Skin epidermis (tissue), 12 donors: ENCODE measurements at regions not wholly inside any gene's neighbourhood (a gene's known extent, or its start where the extent isn't known, plus 50 kb on each side); places are given as distances from the start of the nearest gene placed in this dataset.
"Not testable (repeated sequence)": the region's sequence is repeated elsewhere in the genome, so short reads cannot be mapped to it uniquely, and the experiment has no call there.

Experiments used
- H3K27ac ChIP-seq, 21 experiments: fragments of 200-600 bp; sonication (generic) in 11 of 21; one replicate each; pipeline ENCODE4 v1.5.0; 2020; ENCODE audit warnings: mild to moderate bottlenecking in 3 of 21, inconsistent platforms in 2 of 21, moderate library complexity in 2 of 21
- H3K4me3 ChIP-seq, 7 experiments: fragments of 200-600 bp; sonication (generic) in 2 of 7; one replicate each; pipeline ENCODE4 v1.5.0; 2020; ENCODE audit warnings: inconsistent platforms in 2 of 7, mild to moderate bottlenecking in 2 of 7, moderate library complexity in 1 of 7

DNA sequence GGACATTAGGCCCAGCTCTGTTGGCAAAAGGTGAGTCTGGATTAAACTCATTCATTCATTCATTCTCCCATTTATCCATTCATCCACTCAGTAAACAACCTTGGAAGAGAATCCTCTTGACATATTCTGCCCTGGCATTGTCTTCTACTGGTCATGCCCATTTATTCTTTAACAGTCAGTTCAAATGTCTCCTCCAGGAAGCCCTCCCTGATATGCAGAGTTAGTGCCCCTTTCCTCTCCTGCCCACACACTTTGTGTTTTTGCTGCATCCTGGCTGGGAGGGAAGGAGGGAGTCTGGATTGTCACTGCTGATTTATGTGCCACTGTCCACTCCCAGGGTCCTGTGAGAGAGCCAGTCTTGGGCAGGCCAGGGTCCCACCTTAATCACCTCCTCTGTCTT, 600.3 kb downstream of the MATN1 start:
- no peak overlapping the region for H3K4me3 ChIP-seq
- H3K27ac ChIP-seq = no peak overlapping the region

DNA sequence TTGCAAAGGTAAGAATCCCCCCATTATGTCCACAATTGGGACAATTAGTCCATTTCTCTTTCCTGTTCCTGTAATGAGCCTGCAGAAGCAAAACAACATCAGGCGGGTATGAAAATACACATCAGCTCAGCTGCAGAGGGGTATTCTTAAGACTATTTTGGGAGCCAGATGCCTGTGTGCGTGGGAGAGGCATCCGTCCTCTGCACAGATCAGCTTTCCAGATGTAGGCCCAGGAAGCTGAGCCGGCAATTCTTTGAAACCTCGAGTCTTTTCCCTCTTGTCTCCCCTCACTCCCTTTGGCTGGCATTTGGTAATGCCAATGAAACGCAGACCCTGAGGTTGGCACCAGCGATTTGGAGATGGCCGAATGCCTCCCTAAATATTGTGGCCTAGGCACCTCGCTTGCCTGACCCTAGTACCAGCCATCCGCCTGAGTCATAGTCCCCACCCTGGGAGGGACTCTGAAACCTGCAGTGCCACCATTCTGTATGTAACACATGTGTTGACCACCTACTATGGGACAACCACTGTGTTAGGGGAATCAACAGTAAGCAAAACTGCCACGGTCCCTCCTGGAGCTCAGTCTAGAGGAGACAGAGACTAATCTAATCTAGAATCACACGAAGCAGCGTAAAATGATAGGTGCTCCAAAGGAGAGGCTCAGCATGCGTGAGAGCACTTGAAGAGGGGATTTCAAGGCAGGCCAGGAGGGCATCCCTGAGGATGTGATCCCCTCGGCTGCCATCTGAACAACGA, 603.0 kb downstream of the MATN1 start:
- Histone ChIP-seq H3K4me3 (no peak overlapping the region), H3K27ac (no peak overlapping the region)

DNA sequence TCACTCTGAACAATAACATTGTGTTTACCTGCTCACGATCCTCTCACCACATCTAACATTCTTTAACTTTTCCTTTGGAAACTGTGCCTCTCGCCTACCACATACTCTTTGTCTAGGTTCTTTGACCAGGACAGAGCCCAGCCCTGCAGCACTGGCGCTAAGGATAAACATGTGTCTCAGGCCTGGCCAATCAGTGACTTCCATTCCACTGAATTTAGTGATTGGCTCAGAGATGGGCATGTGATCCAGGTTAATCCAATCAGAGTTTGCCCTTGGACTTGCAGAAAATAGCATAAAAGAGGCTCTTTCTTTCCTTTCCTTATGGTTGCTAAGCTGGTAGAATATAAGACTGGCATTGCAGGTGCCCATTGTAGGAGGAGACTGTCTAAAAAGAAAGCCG, 605.7 kb downstream of the MATN1 start:
- no peak overlapping the region for H3K4me3 ChIP-seq
- H3K27ac ChIP-seq = no peak overlapping the region

DNA sequence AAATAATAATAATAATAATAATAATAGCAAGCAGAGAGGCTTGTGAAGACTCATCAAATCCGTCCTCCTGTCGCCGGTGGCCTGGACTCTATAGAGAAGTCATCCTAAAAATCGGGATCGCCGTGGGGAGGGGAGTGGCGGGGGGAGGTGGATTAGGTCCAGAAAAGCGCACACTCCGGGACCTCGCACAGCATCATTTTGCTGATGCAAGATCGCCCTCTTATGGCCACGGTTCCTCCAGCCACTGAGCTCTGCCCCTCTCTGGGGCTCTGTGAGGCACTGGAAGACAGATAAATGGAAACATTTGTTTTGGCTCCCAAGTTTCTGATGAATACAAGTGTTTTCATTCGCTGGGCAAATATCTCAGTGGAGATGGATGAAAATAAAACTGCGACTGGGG, 612.0 kb downstream of the MATN1 start:
- no peak overlapping the region for H3K4me3 ChIP-seq
- no peak overlapping the region for H3K27ac ChIP-seq

DNA sequence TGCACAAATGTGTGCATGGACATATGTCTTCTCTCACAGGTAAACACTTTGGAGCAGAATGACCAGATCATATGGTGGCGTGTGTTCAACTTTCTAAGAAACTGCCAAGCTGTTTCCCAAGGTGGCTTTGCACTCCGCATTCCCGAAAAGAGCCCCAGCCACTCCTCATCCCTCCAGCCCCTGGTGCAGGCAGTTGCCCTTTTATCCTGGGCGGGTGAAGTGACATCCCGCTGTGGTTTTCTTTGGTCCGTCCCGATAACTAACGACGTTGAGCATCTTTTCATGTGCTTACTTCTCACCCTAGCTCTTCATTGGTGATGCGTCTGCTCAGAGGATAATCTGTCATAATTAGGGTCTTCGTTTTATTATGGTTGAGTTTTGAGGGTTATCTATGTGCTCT, 612.5 kb downstream of the MATN1 start:
- H3K4me3 ChIP-seq = no peak overlapping the region

DNA sequence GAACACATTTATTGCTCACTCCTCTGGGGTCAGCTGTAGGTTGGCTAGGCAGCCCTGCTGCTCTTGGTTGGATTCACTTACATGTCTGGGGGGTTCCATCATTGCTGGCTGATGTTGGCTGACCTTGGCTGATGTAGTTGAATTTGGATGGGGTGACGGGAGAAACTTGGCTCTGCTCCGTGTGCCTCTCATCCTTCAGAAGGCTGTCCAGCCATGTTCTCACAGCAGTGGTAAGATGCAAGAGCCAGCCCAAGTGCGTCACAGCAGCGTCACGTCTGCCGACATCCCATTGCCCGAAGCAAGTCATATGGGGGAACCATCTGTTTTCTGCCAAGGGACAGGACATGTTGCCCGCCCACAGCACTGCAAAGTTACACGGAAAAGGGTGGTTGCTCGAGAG, 613.5 kb downstream of the MATN1 start:
- Histone ChIP-seq H3K27ac (no peak overlapping the region), H3K4me3 (no peak overlapping the region)

More for the DNA sequence above, 612.5 kb downstream of the MATN1 start:
- H3K27ac ChIP-seq = no peak overlapping the region

DNA sequence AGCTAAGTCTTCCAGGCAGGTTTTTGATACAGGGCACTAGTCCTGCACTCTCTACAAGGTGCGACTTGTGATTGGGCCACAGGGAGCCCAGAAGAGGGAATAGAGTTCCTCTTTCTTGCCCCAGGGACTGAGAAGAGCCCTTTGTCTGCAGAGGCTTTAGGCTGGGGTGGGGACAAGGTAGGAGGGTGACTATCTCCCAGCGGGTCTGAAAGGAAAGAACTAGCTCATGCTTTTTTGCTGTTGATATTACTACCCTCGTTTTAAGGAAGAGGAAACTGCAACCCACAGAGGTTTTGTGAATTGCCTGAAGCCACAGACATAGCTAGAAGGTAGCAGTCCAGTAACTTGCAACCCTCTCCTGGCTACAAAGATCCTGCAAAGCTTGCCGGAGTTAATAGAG, 615.2 kb downstream of the MATN1 start:
- Histone ChIP-seq H3K4me3 (no peak overlapping the region), H3K27ac (no peak overlapping the region)

DNA sequence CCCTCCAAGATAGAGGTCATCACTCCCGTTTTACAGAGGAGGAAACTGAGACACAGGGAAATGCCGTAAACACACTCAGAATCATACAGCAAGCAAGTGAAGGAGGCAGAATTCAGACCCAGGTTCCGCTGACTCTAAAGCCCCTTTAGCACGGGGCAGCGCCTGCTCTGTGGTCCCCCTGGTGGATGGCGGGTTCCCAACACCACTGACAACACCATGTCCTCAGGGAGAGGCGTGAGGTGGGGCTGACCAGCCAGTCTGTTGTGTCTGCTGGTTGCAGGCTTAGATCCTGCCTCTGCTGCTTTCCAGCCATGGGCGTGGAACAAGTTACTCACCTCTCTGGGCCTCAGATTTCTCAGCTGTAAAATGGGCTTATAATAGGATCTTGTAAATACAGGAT, 617.3 kb downstream of the MATN1 start:
- Histone ChIP-seq H3K4me3 (no peak overlapping the region), H3K27ac (no peak overlapping the region)

DNA sequence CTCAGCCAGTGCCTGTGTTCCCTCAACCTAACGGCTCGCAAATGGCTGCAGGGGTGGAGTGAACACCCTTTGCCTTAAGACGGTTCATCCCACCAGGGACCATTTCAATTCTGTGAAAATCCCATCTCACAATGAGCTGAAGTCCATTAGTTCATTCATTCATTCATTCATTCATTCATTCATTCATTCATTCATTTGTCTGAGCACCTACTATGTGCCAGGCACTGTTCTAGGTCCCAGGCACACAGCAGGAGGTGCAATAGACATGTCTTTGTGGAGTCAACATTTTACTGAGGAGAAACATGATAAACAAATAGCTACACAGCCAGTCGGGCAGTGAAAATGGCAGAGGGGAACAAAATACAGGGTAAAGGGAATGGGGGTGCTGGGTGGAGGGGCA, 618.8 kb downstream of the MATN1 start:
- Histone ChIP-seq H3K4me3 (no peak overlapping the region), H3K27ac (no peak overlapping the region)

DNA sequence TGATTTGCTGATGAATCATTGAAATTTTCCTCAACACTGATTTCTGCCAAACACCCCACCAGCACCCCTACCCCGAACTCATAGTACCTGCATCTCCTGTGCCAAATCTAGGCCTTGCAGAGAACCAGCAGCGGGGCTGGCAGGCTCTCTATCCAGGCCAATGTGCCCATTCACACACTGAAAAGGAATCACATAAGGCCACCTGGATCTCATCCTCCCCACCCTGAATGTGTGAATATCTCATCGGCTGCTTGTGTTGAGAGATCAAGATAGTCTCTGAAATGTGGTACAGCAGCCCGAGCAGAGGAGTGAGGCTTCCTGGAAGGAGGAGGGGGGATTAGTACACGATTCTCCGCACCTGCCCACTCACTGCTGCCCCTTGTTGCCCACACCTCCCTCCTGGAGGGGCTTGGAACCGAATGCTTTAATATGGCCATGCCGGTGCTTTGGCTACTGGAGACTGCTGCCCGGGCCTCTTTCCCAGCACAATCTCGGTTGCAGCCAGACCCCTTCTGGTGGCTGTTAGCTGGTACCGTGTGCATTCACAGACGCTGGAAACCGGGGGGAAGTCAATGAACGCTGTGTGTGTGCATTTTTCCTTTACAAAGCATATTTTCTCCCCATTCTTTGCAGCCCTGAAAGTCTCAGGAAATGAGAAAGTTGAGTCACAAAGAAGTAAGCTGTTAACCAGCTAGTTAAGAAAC, 619.5 kb downstream of the MATN1 start:
- no peak overlapping the region for H3K27ac ChIP-seq
- H3K4me3 ChIP-seq = no peak overlapping the region

DNA sequence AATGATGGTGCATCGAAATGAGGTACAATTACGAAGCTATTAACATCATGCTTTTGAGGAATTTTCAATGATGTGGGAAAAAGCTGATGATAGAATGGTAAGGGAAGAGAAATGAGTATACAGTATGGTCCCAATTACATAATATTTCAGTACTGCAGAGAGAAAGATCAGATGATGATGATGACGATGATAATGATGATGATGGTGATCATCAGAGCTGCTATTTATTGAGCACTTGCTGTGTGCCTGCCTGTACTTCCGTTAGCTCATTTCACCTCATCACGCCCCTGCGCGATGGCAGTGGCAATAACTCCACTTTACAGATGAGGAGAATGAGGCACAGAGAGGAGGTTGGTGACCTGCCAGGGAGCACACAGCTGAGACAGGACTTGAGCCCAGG, 620.8 kb downstream of the MATN1 start:
- no peak overlapping the region for H3K4me3 ChIP-seq
- H3K27ac ChIP-seq = no peak overlapping the region

DNA sequence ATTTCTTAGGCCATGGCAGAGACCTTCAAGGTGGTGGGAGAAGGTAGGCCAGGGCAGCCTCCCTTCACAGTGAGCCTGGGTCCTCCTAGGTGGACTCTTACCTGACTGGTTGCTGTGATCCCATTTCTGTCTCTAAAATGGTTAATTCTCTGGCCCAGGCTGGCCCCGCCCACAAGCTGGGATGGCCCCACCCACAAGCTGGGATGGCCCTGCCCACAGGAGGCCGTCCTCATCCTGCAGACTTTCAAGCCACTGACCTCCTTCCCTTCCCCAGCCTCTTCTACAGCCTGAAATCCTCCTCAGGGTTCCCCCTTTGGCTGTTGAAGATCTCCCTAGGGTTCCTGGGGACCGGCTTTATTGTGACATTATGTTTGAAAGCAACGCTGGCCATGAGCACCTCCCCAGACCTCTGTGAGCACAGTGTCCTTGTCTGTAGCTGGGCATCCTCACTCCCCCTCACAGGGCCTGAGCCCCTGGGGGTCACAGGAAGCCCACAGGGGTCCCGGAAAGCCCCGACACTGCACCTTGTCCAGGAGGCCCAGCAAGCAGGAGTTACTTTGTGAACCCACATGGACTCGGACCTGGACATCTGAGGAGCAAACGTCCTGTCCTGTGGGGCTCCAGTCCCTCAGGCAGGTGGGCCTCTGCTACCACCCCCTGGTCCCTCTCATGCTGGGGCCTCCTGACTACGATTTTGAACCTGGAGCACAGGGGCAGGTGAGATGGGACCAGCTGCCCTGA, 621.7 kb downstream of the MATN1 start:
- no peak overlapping the region for H3K27ac ChIP-seq
- no peak overlapping the region for H3K4me3 ChIP-seq

DNA sequence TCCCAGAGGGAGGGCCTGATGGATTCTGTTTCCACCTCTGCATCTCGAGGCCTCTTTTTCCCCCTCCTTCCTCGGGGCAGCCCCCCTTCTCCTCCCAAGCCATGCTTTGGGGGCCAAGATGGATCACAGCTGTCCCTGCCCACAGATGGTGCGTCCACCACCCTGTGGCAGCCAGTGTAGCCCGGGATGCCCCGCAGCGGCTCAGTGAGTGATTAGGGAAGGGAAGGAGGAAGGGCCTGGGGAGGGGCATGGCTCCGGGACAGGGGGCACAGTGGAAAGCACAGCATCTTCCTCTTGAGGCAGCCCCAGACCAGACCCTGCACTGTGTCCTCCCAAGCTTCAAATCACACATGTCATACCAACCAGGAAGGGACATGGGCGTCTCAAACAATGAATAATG, 622.4 kb downstream of the MATN1 start:
- no peak overlapping the region for H3K27ac ChIP-seq
- no peak overlapping the region for H3K4me3 ChIP-seq

DNA sequence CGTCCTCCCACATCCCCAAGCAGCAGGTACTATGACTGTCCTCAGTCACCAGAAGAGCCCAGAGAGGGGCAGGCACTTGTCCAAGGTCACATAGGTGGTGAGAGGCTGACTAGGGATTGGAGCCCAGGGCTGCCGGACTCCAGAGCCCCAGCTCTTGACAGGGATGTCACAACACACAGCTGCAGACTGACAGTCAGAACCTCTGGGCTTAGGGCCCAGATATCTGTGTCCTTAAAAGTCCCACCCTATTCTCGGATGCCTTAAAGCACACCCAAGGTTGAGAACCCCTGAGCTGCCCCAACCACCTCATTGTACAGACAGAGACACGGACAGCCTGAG, 622.9 kb downstream of the MATN1 start:
- no peak overlapping the region for H3K4me3 ChIP-seq

DNA sequence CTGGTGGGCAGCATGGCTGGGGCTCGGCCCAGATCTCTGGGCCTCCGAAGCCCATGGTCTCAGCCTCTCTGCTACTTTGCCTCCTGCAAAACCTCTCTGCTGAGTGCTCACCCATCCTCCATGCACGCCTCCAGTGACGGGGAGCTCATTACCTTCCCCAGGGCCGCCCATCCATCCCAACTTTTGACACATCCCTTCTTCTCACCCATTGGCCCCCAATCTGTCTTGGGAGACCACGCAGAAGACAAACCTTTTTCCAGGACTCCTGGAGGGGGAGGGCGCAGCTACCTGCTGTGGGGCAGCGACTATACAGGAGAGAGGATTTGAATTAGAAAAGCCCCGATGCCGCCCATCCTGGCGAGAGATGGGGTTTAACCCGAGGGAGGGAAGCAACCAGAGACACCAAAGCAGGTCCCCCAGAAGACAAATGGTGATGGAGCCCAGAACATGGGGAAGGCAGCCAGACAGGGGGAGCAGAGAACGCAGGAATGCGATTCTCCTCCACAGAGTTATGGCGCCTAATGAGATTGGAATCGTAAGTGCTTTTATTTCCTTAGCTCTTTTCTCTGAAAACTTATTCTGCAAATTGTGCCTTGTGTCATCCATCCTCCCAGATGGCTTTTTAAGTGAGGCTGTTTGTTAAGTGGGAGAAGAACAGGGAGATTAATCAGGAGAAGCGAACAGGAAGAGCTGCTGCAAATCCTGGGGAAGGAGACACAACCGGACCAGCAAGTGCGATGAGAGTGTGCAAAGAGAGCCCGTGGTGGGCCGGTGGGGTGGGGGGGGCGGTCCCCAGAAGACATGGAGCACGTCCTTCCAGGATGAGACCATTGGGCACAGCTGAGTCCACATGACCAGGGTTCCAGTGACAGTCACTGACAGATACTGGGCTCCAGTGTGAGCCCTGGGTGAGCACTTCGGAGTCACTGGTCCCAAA, 623.5 kb downstream of the MATN1 start:
- Histone ChIP-seq H3K27ac (no peak overlapping the region), H3K4me3 (no peak overlapping the region)

More for the DNA sequence above, 622.9 kb downstream of the MATN1 start:
- no peak overlapping the region for H3K27ac ChIP-seq

DNA sequence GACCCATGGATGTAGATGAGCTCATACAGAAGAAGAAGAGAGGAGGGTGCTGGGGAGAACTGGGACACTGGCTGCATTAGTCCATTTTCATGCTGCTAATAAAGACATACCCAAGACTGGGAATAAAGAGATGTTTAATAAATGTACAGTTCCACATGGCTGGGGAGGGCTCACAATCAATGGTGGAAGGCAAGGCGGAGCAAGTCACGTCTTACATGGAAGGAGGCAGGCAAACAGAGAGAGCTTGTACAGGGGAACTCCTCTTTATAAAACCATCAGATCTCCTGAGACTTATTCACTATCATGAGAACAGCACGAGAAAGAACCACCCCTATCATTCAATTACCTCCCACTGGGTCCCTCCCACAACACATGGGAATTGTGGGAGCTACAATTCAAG, 625.5 kb downstream of the MATN1 start:
- H3K4me3 ChIP-seq, H3K27ac ChIP-seq: not testable (repeated sequence)

DNA sequence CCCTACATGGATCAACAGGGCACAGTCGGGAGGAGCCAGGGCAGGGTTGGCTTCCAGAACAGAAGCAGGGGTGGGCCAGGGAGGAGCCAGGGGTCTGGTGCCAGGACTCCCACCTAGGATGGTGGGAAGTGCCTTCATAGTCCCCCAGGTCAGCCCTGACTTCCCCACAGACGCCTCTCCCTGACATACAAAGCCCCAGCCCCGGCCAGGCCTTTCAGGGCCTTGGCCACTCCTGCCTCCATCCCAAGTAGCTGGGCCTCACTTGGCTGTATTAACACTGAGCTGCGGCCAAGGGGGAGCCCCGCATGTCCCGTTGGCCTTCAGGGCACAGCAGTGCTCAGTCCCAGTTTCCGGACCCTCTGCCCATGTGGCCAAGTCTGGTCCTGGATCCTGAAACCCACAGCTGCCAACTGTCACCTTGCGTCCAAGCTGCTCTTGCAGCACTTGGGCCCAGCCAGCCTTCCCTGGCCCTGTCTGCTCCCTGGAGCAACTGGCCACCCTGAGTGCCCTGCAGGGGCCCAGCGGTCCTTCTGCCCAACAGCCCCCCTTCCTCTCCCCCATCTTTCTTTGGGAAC, 627.8 kb downstream of the MATN1 start:
- Histone ChIP-seq H3K27ac (no peak overlapping the region), H3K4me3 (no peak overlapping the region)

DNA sequence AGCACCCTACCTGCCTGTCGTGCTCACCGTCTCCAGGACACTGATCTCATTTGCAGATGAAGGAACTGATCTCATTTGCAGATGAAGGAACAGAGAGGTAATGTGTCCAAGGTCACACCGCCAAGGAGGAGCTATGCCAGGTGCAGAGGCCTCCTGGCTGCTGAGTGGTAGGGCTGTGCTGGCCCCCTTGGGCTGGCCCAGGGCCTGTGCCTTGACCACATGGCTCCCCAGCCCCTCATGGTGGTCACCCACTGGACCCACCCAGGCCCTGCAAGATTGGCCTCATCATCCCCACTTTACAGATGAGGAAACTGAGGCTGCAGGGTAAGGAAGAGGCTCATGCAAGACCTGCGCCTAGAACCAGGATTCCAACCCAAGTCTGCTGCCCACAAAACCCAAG, 628.3 kb downstream of the MATN1 start:
- no peak overlapping the region for H3K4me3 ChIP-seq
- H3K27ac ChIP-seq = no peak overlapping the region

DNA sequence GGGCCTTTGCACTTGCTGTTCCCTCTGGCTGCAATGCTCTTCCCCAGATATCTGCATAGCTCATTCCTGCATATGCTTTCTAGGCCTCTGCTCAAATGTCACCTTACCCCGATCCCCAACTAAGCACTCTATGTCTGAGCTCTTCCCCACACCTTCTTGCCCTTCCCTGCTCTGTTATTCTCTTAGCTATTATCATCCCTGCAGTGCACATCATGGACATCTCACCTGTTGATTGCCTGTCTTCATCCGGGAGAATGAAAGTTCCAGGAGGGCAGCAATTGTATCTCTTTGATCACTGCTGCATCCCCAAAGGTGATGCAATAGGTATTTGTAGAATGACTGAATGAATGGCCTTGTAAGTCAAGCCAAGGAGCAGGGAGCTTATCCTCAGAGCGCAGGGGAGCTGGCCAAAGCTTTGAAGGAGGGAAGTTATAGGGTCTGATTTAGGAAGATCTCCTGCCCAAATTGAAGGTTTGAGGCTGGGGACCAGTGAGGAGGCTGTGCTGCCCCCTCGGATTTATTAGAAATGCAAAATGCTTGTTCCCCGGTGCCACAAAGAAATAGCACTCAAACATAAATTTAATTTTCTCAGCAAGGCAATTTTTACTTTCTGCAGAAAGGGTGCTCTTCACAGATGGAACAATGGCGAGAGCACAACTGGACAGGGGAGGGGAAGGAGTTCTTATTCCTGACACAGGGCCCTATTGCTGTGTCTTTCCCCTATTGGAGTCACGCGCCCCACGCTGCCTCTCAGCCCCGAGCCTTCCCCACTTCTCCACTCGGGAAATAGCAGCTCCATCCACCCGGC, 631.1 kb downstream of the MATN1 start:
- H3K4me3 ChIP-seq = no peak overlapping the region

More for the DNA sequence above, 631.1 kb downstream of the MATN1 start:
- no peak overlapping the region for H3K27ac ChIP-seq
